HG03175 (cell line): ENCODE measurements at regions not wholly inside any gene's neighbourhood (a gene's known extent, or its start where the extent isn't known, plus 50 kb on each side); places are given as distances from the start of the nearest gene placed in this dataset.

ENCODE experiments used
- ATAC-seq: cut with Tn5 transposase; IDR thresholded peaks from one replicate; pipeline ENCODE4 v1.9.1; 2021; ENCODE audit warnings: mild to moderate bottlenecking, moderate library complexity; ENCODE audit not compliant: unreplicated experiment

GRCh38 chr11:15483205-15483604, 368.5 kb downstream of the INSC start:
- no peak for ATAC-seq

GRCh38 chr11:15484398-15484797, 369.7 kb downstream of the INSC start:
- ATAC-seq, result no peak

GRCh38 chr11:15485432-15485831, 370.7 kb downstream of the INSC start:
- ATAC-seq, result no peak

- ATAC-seq, result no peak
Measured at GRCh38 chr11:15489281-15489680, 374.6 kb downstream of the INSC start.

- ATAC-seq, result no peak
Measured at GRCh38 chr11:15490535-15490934, 375.8 kb downstream of the INSC start.

GRCh38 chr11:15493066-15493465, 378.3 kb downstream of the INSC start:
- ATAC-seq, result no peak

- ATAC-seq, result no peak
Measured at GRCh38 chr11:15493921-15494620, 379.3 kb downstream of the INSC start.

GRCh38 chr11:15494740-15495139, 380.0 kb downstream of the INSC start:
- no peak for ATAC-seq

GRCh38 chr11:15495462-15495861, 380.7 kb downstream of the INSC start:
- ATAC-seq, result no peak

GRCh38 chr11:15497366-15497765, 382.6 kb downstream of the INSC start:
- ATAC-seq, result no peak

- ATAC-seq, result no peak
Measured at GRCh38 chr11:15499674-15500073, 385.0 kb downstream of the INSC start.

- ATAC-seq, result no peak
Measured at GRCh38 chr11:15500643-15501042, 385.9 kb downstream of the INSC start.

- no peak for ATAC-seq
Measured at GRCh38 chr11:15501566-15501965, 386.8 kb downstream of the INSC start.

- ATAC-seq, result no peak
Measured at GRCh38 chr11:15505155-15505554, 390.4 kb downstream of the INSC start.

GRCh38 chr11:15507592-15507991, 392.9 kb downstream of the INSC start:
- ATAC-seq, result no peak

- ATAC-seq, result no peak
Measured at GRCh38 chr11:15509082-15509481, 394.4 kb downstream of the INSC start.

- no peak for ATAC-seq
Measured at GRCh38 chr11:15519124-15519791, 404.5 kb downstream of the INSC start.

- ATAC-seq, result no peak
Measured at GRCh38 chr11:15519911-15520310, 405.2 kb downstream of the INSC start.

GRCh38 chr11:15523543-15523942, 408.8 kb downstream of the INSC start:
- no peak for ATAC-seq

GRCh38 chr11:15525582-15525981, 410.9 kb downstream of the INSC start:
- no peak for ATAC-seq

- ATAC-seq, result no peak
Measured at GRCh38 chr11:15526032-15526431, 411.3 kb downstream of the INSC start.

GRCh38 chr11:15526859-15527450, 412.2 kb downstream of the INSC start:
- ATAC-seq, result no peak
